ENCODE measurements at regions not wholly inside any gene's neighbourhood (a gene's known extent, or its start where the extent isn't known, plus 50 kb on each side); places are given as distances from the start of the nearest gene placed in this dataset.

GRCh38 chr4:160546201-160546600, 1443.3 kb downstream of the RAPGEF2 start:
- TF ChIP-seq CTCF (conservative IDR thresholded peaks at IDR 0.05 in 1 of 2, IDR thresholded peaks at IDR 0.05 in 1 of 2; ENCODE audit: low read depth in 1 of 2, low read length in 2 of 2) (no peak), EZH2 (IDR thresholded peaks at IDR 0.05; ENCODE audit: low read length, missing control alignments) (no peak)

All from fibroblast of lung (primary cell).